GM21619 (cell line): ENCODE measurements at regions not wholly inside any gene's neighbourhood (a gene's known extent, or its start where the extent isn't known, plus 50 kb on each side); places are given as distances from the start of the nearest gene placed in this dataset.

Experiments used
- ATAC-seq: cut with Tn5 transposase; IDR thresholded peaks from one replicate; pipeline ENCODE4 v1.9.1; 2021; ENCODE audit not compliant: unreplicated experiment

- no peak for ATAC-seq
These were observed 546.0 kb downstream of the METTL15 start for GRCh38 chr11:28654191-28654590.

- ATAC-seq, result no peak
These were observed 541.7 kb downstream of the METTL15 start for GRCh38 chr11:28649922-28650321.

GRCh38 chr11:28636566-28636965 is 528.4 kb downstream of the METTL15 start:
- ATAC-seq, result no peak

- ATAC-seq, result no peak
These were observed 527.8 kb downstream of the METTL15 start for GRCh38 chr11:28636033-28636432.

- no peak for ATAC-seq
These were observed 524.1 kb downstream of the METTL15 start for GRCh38 chr11:28632338-28632737.

GRCh38 chr11:28631148-28631547 is 523.0 kb downstream of the METTL15 start:
- no peak for ATAC-seq

- ATAC-seq, result no peak
These were observed 521.0 kb downstream of the METTL15 start for GRCh38 chr11:28629235-28629634.

GRCh38 chr11:28628412-28628811 is 520.2 kb downstream of the METTL15 start:
- ATAC-seq, result no peak

GRCh38 chr11:28627690-28628255 is 519.6 kb downstream of the METTL15 start:
- no peak for ATAC-seq

GRCh38 chr11:28625532-28625931 is 517.3 kb downstream of the METTL15 start:
- ATAC-seq, result no peak

- no peak for ATAC-seq
These were observed 513.6 kb downstream of the METTL15 start for GRCh38 chr11:28621753-28622152.

GRCh38 chr11:28619846-28620540 is 511.8 kb downstream of the METTL15 start:
- no peak for ATAC-seq

- no peak for ATAC-seq
These were observed 510.2 kb downstream of the METTL15 start for GRCh38 chr11:28618416-28618815.

- ATAC-seq, result no peak
These were observed 508.2 kb downstream of the METTL15 start for GRCh38 chr11:28616160-28616965.

- no peak for ATAC-seq
These were observed 507.4 kb downstream of the METTL15 start for GRCh38 chr11:28615542-28615941.

- no peak for ATAC-seq
These were observed 498.7 kb downstream of the METTL15 start for GRCh38 chr11:28606930-28607329.

- ATAC-seq, result no peak
These were observed 491.5 kb downstream of the METTL15 start for GRCh38 chr11:28599656-28600055.

GRCh38 chr11:28598531-28598930 is 490.3 kb downstream of the METTL15 start:
- ATAC-seq, result no peak

- ATAC-seq, result no peak
These were observed 488.6 kb downstream of the METTL15 start for GRCh38 chr11:28596816-28597215.

GRCh38 chr11:28592141-28592540 is 484.0 kb downstream of the METTL15 start:
- ATAC-seq, result no peak

- no peak for ATAC-seq
These were observed 476.8 kb downstream of the METTL15 start for GRCh38 chr11:28584992-28585391.

GRCh38 chr11:28582506-28582905 is 474.3 kb downstream of the METTL15 start:
- no peak for ATAC-seq
